KOPT-K1 (cell line): ENCODE measurements at regions not wholly inside any gene's neighbourhood (a gene's known extent, or its start where the extent isn't known, plus 50 kb on each side); places are given as distances from the start of the nearest gene placed in this dataset.

Source experiments
- H3K27ac ChIP-seq: fragments of 200-600 bp; sonication (generic); 2 replicates; pipeline ENCODE4 v1.5.1; 2016; ENCODE audit warnings: antibody characterized with exemption, mild to moderate bottlenecking, low read depth, low read length; ENCODE audit not compliant: poor library complexity, severe bottlenecking
- H3K36me3 ChIP-seq: fragments of 200-600 bp; sonication (generic); 2 replicates; pipeline ENCODE4 v1.5.1; 2017; ENCODE audit warnings: antibody characterized with exemption, mild to moderate bottlenecking, low read length, moderate library complexity; ENCODE audit not compliant: insufficient read depth
- H3K9me3 ChIP-seq: fragments of 200-600 bp; sonication (generic); 2 replicates; pipeline ENCODE4 v1.5.1; 2017; ENCODE audit warnings: antibody characterized with exemption, low read length, mild to moderate bottlenecking; ENCODE audit not compliant: insufficient read depth, poor library complexity, severe bottlenecking

- Histone ChIP-seq H3K9me3 (no peaks in the 10 kb centered on the region), H3K27ac (no peak overlapping the region), H3K36me3 (no peaks in the 10 kb centered on the region)
Observed at GRCh38 chr7:136807598-136807997, 60.9 kb upstream of the CHRM2 start.

- Histone ChIP-seq H3K36me3 (no peaks in the 10 kb centered on the region), H3K27ac (no peak overlapping the region), H3K9me3 (no peaks in the 10 kb centered on the region)
Observed at GRCh38 chr7:136803028-136803427, 65.4 kb upstream of the CHRM2 start.

- no peaks in the 10 kb centered on the region for H3K9me3 ChIP-seq
- no peaks in the 10 kb centered on the region for H3K36me3 ChIP-seq
- H3K27ac ChIP-seq: no peak overlapping the region
Observed at GRCh38 chr7:136783934-136784333, 84.5 kb upstream of the CHRM2 start.

- Histone ChIP-seq H3K27ac (no peak overlapping the region), H3K36me3 (no peaks in the 10 kb centered on the region), H3K9me3 (peaks cover 10% of the 10 kb centered on the region)
Observed at GRCh38 chr7:136741941-136742340, 126.5 kb upstream of the CHRM2 start.

- Histone ChIP-seq H3K27ac (no peak overlapping the region), H3K9me3 (no peaks in the 10 kb centered on the region)
Observed at GRCh38 chr7:136728945-136729344, 139.5 kb upstream of the CHRM2 start.

GRCh38 chr7:136726460-136726859 lies 142.0 kb upstream of the CHRM2 start:
- no peak overlapping the region for H3K27ac ChIP-seq
- no peaks in the 10 kb centered on the region for H3K36me3 ChIP-seq
- no peaks in the 10 kb centered on the region for H3K9me3 ChIP-seq

More at GRCh38 chr7:136728945-136729344, 139.5 kb upstream of the CHRM2 start:
- no peaks in the 10 kb centered on the region for H3K36me3 ChIP-seq

GRCh38 chr7:136717910-136718557 lies 150.4 kb upstream of the CHRM2 start:
- Histone ChIP-seq H3K36me3 (no peaks in the 10 kb centered on the region), H3K9me3 (no peaks in the 10 kb centered on the region), H3K27ac (no peak overlapping the region)

- no peaks in the 10 kb centered on the region for H3K36me3 ChIP-seq
Observed at GRCh38 chr7:136714062-136714461, 154.4 kb upstream of the CHRM2 start.

GRCh38 chr7:136710751-136711150 lies 157.7 kb upstream of the CHRM2 start:
- no peak overlapping the region for H3K27ac ChIP-seq
- H3K36me3 ChIP-seq: no peaks in the 10 kb centered on the region
- no peaks in the 10 kb centered on the region for H3K9me3 ChIP-seq

More at GRCh38 chr7:136714062-136714461, 154.4 kb upstream of the CHRM2 start:
- no peaks in the 10 kb centered on the region for H3K9me3 ChIP-seq
- H3K27ac ChIP-seq: no peak overlapping the region

- no peaks in the 10 kb centered on the region for H3K9me3 ChIP-seq
- no peaks in the 10 kb centered on the region for H3K36me3 ChIP-seq
- H3K27ac ChIP-seq: no peak overlapping the region
Observed at GRCh38 chr7:136709876-136710275, 158.6 kb upstream of the CHRM2 start.

- Histone ChIP-seq H3K27ac (no peak overlapping the region), H3K36me3 (no peaks in the 10 kb centered on the region), H3K9me3 (no peaks in the 10 kb centered on the region)
Observed at GRCh38 chr7:136702913-136703312, 165.5 kb upstream of the CHRM2 start.

- Histone ChIP-seq H3K27ac (no peak overlapping the region), H3K36me3 (no peaks in the 10 kb centered on the region)
Observed at GRCh38 chr7:136698977-136699376, 169.5 kb upstream of the CHRM2 start.

GRCh38 chr7:136698231-136698630 lies 170.2 kb upstream of the CHRM2 start:
- H3K27ac ChIP-seq: no peak overlapping the region
- H3K36me3 ChIP-seq: no peaks in the 10 kb centered on the region
- H3K9me3 ChIP-seq: no peaks in the 10 kb centered on the region

More at GRCh38 chr7:136698977-136699376, 169.5 kb upstream of the CHRM2 start:
- no peaks in the 10 kb centered on the region for H3K9me3 ChIP-seq

- Histone ChIP-seq H3K27ac (no peak overlapping the region), H3K9me3 (no peaks in the 10 kb centered on the region)
Observed at GRCh38 chr7:136697271-136697670, 171.2 kb upstream of the CHRM2 start.

GRCh38 chr7:136693166-136694119 lies 175.0 kb upstream of the CHRM2 start:
- H3K27ac ChIP-seq: no peak overlapping the region
- no peaks in the 10 kb centered on the region for H3K9me3 ChIP-seq
- no peaks in the 10 kb centered on the region for H3K36me3 ChIP-seq

More at GRCh38 chr7:136697271-136697670, 171.2 kb upstream of the CHRM2 start:
- no peaks in the 10 kb centered on the region for H3K36me3 ChIP-seq
